ENCODE measurements at regions not wholly inside any gene's neighbourhood (a gene's known extent, or its start where the extent isn't known, plus 50 kb on each side); places are given as distances from the start of the nearest gene placed in this dataset.

DNA sequence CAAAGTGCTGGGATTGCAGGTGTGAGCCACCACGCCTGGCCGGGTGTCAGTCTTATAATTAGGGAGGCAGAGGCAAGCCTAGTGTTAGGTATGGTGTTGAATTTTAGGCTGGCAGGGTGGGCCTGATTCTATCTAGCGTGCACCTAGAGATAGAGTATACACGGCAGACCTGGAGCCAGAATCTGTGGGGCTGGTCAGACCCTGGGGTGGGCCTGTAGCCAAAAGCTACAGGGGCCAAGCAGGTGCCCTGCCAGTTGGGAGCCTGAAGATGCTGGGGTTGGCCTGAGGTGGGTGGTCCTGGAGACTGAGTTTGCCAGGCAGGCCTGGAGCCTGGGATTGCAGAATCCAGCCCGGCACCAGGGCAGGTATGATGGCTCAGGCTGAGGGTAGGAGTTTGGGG is 1580.3 kb downstream of the ARAP2 start:
- no peak for ATAC-seq

DNA sequence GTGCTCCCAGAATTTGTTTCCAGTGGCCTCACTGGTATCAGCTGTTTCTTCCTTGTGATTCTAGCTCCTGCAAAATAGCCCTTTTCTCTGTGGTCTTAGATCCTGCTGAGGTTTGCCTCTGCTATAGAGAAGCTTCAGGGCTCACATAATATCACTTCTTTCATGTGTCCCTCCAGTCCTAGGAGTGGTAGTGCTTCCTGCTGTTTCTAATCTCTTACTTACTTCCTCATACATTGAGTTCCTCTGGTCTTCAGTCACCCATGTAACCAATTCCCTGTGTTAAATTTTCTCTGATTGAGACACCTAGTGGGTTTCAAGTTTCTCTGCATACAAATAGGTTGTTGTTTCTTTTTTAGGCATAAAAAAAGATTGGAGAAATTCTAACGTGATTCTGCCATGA is 1567.9 kb downstream of the ARAP2 start:
- ATAC-seq: no peak

DNA sequence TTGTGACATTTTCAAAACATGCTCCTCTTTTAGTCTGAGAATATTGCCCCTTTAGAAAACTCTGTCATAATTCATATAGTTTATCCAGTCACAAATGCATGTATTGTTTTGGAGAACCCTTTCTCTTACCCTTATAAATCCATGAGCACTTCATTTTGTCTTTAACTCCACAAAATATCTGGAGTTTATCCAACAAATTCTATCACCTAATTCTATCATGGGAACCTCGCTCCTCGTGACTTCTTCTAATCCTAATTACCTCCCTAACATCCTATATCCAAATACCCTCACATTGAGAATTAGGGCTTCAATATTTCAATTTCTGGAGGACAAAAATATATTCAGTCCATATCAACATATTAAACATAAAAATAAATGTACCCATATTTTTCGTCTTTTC is 1565.9 kb downstream of the ARAP2 start:
- ATAC-seq: no peak

DNA sequence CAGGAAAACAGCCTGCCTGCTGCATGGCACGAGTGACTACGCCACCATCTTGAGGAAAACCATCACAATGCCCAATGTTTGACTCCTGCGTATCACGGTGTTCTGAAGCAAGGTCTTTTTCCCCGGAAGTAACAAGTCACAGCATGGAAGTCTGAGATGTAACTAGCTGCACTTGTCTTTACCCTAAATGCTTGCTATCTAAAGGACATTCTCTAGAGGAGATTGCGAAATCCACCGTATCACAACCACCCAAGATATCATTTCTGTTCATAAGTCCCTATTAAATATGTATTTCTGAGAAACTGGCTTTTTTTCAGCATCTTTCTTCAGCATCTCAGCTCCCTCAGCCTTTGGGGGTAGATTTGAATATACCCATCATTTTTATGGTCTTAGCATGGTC is 1565.1 kb downstream of the ARAP2 start:
- no peak for ATAC-seq

DNA sequence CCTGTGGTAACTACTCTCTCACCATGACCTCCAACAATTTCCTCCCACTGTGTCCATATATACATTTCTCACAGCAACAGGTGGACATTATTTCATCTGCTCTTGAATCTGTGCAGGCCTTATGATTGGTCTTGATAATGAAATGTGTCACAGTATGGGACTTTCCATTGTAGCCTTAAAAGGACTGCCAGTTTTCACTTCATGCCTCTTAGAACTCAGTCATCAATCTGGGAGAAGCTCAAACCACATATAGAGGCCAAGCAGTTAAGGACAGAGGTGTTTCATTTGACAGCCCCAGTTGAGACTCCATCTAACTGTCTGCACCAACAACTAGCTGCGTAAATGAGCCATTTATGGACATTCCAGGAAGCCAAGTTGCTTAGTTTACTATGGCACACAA is 1534.8 kb downstream of the ARAP2 start:
- no peak for ATAC-seq

DNA sequence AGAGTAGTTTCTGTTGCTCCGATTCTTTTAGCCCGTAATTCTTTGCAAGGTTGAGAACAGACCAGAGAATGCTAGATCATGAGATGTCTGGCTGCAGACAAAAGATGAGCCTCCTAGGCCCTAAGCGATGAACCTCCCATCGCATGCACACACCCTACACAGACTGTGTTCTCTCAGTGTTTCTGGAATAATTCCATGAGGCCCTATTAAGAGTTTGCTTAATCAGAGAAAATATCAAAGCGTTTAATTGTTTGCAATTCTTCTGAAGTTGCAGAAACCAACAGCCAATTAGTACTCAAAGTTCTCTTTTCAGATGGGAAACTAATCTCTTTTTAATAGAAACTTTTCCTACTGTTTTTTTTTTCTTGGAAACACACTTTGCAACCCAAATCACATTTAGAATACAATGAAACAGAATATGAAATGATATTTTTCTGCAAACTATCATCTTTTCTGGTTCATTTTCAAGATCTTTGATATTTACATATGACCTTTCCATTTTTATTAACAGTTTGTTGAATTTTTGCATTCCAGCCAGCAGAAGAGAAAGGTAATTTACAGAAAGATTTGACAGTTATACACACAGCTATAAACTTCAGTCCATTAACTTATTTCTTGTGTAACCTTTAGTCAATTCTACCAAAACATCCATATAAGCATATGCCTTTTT is 1525.6 kb downstream of the ARAP2 start:
- ATAC-seq: no peak

DNA sequence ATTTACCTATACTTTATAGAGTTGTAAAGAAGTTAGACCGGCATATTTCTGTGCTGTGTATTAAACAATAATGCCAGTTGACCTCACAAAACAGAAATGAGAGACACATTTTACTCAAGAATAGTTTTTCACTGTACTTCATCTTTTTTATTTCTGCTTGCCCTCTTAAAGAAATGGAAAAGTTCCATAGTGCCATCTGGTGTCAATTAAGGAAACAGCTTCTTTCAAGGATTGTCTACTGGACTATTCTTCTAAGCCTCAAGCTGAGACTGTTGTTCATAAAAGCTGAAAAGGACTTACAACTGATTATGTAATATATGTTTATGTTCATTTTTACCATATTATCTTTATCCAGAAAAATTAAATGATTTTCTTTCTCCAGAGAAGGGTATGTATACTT is 1523.7 kb downstream of the ARAP2 start:
- no peak for ATAC-seq

DNA sequence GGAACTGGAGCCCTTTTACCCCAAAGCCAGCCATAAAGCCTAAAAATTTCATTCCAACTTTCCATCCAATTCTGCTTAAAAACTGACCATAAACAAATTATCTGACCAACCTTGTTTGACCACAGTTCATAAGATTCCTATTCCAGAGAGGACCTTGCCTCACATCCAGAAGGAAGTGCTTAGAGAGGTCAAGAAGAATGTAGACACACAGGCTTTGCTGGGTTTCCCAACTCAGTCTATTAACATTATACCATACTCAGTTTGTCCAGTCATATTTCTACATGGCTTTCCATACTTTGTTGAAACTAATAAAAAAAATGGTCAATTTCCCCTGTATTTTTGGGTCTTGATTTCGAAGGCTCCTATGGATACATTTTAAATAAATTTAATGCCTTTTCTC is 1522.5 kb downstream of the ARAP2 start:
- no peak for ATAC-seq

DNA sequence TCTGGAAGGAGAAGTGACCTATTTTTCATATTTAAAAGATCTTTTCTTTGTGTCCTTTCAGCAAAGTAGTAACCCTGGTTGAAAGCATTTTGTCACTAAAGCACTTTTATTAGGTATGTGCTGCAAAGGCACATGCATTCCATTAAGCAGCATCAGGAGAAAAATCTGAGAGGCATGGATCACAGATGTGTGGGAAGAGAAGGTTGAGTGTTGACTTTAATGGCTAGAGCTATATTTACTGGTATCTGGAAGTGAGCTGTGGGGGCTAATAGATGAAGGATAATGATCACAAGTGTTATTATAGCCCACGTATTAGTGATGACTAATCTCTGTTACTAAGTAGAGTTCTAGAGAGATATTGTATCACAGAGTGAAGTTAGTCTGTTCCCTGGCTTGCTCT is 1520.7 kb downstream of the ARAP2 start:
- no peak for ATAC-seq

DNA sequence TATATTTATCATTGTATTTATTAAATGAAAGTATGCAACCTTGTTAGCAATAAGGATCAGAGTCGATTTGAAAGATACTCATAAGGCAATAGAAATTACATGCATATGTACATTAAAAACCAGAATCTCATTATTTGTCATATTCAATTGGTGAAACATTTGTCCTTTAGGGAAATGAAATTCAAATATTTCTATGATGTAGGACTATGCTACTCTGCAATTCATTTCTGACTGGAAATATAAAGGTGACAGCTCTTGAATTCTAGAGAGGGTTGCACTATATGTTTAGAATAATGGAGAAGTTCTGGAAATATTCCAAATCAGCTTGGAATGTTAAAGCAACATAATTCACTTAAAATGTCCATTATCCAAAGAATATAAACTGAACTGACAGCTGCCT is 1519.8 kb downstream of the ARAP2 start:
- no peak for ATAC-seq

DNA sequence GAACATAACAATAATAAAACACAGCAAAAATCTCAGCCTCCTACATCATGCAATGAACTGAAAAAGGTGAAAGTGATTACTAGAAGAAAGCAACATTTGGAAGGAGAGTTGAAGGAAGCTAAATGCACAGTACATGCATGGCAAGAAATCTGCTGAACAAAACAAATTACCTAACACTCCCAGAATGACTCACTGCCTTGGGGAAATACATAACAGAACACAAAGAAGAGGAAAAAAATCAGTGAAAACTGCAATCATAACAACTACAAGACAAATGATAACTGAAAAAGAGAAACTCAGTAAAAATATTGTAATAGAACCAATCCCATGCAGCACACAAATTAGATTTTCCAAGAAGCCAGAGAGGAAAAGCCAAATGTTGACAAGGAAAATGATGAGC is 1513.2 kb downstream of the ARAP2 start:
- peak; percentile 62 for ATAC-seq

DNA sequence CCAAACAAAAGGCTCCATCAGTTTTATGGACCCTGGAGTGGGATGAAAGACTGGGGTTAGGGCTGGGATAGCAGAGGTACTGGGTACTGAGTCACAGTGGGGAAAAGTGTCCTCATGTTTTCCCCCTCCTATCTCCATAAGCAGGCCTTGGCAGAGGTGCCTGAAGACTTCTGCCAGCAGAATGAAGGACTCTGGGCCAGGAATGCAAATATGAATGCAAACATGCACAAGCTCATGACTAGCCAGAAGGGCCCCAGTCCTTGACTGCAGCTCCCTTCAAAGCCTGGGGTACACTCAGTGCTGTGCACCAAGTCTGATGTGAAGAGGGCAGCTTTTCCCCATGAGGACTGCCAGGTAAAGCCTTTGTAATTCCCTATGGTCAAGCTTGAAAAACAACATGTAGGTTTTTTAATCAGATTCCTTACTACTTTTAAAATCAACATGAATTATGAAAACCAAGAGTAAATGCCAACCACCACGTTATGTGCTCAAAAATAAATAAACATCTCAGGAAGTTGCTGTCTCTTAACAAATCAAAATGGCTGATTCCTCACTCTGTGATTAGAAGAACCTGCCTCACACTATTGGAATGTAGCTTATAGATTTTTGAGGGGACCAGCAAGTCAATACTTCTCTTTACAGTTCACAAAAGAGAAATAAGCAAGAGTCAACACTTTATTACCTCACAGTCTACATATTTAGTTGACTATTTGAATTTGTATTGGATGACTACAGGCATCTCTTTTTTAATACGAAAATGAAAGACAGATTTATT is 1512.0 kb downstream of the ARAP2 start:
- ATAC-seq: no peak

DNA sequence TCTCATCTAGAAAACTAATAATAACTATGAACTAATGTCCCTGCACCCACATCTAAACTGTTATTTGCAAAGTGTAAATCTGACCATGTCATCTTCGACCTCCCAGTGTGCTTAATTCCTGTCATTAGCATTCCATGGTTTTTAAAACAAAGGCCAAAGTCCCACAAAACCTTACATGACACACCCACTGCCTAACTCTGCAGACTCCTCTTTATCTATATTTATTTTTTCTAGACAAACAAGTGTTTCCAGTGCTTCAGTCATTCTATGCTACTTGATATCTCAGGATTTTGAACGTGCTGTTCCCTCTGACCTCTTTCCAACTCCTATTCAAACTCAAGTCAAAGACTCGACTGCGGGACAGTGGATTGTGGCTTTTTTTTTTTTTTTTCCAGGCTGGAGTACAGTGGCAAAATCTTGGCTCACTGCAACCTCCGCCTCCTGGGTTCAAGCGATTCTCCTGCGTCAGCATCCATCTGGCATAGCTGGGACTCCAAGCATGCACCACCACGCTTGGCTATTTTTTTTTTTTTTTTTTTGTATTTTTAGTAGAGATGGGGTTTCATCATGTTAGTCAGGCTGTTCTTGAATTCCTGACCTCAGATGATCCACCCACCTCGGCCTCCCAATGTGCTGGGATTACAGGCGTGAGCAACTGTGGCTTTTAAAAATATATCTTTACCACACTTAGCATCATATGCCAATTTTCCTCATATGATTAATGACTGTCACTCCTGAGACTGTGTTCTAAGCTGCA is 1511.0 kb downstream of the ARAP2 start:
- no peak for ATAC-seq

DNA sequence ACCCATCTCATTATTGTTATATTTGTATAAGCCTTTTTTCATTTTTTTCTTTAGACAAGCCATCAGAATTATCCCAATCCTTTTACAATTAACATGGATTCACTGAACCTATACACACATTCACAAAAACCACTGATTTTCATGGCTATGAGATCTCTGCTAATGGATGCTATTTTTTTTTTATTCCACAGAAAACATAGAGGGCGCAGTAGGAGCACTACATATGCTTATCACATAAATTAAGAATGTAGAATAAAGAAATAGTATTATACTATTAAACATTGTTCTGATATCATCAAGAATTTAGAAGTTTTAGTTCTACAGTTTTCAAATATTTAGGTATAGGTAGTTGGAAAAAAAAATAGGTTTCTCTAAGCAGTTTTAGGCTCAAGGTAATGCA is 1477.4 kb downstream of the ARAP2 start:
- no peak for ATAC-seq

DNA sequence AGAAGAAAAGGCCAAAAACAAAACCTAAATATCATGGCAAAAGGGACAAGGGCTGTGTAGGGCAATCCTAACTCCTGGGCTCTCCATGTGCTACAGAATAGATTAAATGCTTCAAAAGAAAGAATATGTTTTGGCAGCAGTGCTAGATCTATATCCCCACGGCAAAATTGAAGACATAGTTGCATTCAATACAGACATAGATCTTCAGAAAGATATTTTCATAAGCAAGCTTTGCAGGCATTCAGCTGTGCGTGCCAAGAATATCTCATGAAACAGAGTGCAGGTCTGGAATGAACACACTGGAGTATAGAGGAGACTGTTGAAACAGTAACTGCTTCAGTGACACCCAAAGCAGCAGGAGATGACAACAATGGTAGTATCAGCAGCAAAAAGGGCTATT is 1476.9 kb downstream of the ARAP2 start:
- ATAC-seq: no peak

DNA sequence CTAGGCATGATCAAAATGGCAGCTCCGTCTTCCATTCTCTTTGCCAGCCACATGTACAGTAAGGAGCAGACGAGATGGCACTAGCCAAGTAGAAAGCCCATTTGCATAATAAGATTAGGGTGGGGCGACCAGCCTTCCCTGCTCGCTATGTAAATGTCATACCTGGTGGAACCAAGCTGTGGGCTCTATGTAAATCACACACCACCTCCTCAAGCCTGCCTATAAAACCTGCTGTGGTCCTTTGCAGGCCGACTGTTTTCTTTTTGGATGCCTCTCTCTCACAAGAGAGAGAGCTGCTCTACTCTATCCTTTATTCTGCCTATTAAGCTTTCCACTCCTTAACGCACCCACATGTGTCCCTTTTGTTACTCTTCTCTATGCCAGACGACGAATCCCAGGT is 1472.7 kb downstream of the ARAP2 start:
- ATAC-seq: no peak

DNA sequence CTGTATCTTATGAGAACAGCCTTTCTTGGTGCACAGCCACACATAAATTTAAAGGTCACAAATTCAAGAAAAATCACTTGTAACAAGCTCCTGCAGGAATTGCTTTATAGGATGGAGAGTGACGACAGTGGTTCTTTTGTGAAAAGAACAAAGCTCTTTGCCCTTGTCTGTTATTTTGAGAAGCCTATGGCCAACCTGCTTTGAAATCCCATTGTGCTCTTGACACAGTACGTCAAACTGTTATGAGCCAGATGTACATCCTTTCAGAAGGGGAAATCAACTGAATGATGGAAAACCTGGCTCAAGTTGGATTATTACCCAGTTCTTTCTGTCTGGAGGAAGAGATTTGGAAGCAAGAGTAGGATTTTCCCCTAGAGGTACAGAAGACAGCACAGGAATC is 1454.2 kb downstream of the ARAP2 start:
- no peak for ATAC-seq

DNA sequence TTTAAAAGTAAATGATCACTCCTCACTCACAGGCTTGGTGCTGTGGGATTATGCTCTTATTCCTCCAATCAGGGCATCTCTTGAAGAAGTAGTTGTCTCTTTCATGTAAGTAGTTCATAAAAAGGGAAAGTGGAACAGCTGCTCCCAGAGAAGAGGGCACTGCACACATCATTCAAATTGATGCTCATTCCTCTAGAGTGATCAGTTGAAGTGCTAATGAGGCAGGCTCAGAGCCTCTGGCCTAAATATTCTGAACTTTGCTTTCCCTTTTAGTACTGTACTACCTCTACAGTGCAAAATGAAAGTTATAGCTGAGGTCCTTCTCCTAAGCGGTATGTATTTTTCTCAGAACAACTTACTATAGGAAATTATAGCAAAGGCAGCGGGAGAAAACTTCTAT is 1453.1 kb downstream of the ARAP2 start:
- ATAC-seq: no peak

DNA sequence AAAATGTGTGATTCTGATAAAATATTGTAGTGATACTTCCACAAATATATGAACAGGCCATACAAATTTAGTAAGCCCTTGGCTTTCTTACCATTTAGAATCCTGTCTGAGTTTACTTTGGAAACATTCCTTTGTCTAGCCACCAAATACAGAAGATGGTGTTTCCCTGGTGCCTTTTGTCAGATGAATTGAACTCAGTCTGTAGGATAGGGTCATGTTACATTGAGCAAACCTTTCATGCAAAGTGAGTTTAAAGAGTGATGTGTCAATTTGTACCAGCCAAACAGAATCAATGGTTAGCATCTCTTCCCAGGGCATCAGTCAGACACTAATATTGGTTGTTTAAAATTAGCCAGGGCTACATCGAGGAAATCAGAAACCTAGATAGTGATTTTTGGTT is 1443.4 kb downstream of the ARAP2 start:
- no peak for ATAC-seq

DNA sequence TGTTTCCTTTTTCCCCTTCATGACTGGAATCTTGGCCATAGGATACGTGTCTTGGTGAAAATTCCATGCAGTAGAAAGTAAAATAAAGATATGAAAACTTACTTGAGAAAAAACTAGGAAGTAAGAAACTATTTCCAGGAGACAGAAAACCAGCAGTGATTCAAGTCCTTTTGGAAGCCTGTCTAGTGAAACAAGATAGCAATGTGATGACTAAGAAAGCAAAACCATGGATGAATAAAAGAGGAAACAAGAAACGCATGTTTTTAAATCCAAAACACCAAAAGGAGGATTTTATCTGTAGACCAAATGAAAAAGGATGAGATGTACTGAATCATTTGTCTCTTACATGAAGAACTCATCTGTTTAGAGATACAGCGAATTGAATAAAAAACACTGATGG is 1430.0 kb downstream of the ARAP2 start:
- no peak for ATAC-seq

DNA sequence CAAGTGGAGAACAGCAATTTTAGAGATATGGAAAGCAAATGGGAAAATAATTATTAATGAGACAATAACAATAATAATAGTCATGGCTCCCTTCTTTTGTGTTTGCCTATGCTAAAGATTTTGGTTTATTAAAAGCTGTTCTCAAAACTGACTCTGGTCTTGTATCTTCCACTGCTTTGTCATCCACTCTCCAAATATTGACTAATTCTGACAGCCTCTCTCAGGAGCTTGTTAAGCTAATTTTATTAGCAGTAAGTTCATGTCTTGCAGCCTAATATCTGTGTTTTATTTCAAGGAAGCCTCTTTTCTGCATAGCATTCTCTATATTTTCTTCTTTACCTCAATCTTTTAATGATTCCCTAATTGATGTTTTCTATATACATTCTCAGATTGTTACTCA is 1419.8 kb downstream of the ARAP2 start:
- no peak for ATAC-seq

DNA sequence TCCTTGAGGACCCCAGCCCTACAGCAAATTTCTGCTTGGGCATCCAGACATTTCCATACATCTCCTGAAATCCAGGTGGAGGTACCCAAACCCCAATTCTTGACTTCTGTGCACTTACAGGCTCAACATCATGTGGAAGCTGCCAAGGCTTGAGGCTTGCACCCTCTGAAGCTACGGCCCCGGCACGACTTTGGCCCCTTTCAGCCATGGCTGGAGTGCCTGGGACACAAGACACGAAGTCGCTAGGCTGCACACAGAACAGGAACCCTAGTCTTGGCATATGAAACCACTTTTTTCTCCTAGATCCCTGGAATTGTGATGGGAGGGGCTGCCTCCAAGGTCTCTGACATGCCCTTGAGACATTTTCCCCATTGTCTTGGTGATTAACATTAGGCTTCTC is 1417.7 kb downstream of the ARAP2 start:
- no peak for ATAC-seq

DNA sequence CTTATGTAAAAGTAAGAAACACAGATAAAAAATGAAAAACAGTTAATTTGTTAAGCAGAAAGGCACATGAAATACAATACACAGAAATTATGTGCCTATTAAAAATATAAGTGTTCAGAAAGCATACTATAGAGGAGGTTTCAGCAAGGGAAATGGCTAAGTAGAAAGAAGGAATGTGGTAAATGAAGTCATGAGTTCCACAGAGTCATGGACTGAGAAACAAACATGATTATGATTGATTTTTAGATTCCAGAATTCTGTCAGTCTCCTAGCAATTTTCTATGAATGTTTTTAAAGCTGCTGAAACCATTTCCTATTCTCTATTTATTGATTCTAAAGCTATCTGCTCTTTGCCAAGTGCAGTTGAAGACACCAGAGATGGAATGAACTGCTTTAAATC is 1398.4 kb downstream of the ARAP2 start:
- no peak for ATAC-seq

DNA sequence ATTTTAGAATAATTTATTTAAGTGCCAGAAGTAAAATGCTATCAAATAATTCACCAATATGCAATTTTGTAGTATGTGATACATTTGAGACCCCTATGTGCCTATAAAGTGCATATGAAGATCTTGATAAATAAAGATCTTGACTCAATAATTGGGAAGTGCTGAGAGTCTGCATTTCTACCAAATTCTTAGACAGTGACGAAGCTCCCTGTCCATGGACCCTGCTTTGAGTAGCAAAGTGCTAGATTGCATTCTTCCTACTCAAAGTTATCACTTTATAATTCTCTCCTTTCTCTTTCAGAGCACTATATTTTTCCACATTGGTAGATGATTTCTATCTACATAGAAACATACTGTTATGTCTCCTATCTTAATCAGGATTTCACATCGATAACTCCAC is 1393.9 kb downstream of the ARAP2 start:
- ATAC-seq: no peak

All from esophagus mucosa (tissue), 1 donor.